ENCODE measurements at regions not wholly inside any gene's neighbourhood (a gene's known extent, or its start where the extent isn't known, plus 50 kb on each side); places are given as distances from the start of the nearest gene placed in this dataset.

DNA sequence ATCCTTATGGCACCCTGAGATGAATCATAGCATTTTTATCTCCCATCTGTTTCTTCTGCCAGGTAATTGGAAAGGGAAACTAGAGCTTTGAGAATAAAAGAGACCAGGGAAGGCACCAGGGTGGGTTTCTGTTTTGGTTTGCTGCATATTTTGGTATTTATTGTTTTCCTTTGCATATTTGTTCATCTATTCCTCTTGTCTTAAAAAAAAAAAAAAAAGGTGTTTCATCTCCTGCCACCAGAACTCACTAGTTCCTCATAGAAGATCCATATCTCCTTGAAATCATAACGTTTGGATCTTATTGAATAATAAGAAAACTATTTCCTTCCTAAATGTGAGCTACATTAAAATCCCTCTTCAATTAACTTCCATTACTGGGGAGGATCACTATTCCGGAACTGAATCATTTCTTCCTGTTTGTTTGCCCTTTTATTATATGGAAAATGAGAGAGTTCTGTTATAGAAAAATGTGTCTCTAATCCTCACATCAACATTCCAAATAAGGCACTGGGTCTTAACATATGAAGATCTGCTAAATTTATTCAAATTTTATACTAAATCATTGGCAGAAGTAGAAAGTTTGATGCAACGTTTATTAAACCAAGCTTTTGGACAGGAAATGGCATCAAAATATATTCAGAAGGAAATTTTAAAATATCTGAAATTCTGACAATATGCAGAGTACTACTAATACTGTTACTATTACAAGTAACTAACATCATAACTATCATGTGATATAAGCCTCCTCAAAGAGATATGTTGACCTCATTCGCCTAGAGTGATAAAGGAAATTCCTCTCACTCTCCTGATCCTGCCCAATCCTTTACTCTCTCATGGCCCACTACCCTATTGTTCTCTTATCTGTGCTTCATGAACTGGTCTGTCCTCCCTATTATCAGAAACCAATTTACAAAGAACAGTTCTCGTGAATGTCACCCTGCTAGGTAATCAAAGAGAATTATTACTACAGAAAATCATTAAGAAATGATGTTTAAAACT lies 229.4 kb upstream of the RSPO3 start:
- TF ChIP-seq, protein P1, sequence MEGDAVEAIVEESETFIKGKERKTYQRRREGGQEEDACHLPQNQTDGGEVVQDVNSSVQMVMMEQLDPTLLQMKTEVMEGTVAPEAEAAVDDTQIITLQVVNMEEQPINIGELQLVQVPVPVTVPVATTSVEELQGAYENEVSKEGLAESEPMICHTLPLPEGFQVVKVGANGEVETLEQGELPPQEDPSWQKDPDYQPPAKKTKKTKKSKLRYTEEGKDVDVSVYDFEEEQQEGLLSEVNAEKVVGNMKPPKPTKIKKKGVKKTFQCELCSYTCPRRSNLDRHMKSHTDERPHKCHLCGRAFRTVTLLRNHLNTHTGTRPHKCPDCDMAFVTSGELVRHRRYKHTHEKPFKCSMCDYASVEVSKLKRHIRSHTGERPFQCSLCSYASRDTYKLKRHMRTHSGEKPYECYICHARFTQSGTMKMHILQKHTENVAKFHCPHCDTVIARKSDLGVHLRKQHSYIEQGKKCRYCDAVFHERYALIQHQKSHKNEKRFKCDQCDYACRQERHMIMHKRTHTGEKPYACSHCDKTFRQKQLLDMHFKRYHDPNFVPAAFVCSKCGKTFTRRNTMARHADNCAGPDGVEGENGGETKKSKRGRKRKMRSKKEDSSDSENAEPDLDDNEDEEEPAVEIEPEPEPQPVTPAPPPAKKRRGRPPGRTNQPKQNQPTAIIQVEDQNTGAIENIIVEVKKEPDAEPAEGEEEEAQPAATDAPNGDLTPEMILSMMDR (IDR thresholded peaks at IDR 0.05; ENCODE audit: low read depth, low read length, poor library complexity, severe bottlenecking), result no peak
- TF ChIP-seq EZH2phosphoT487 (IDR thresholded peaks at IDR 0.05; ENCODE audit: borderline replicate concordance, low read length), result no peak
